Activated CD4-positive, alpha-beta T cell treated with anti-CD3 and anti-CD28 coated beads, Interleukin-10, Interleukin-2, amounts not matched to agents 100 ng/mL and 50 ng/mL, durations not matched to agents 16 hours and 8 hours (primary cell): ENCODE measurements at regions not wholly inside any gene's neighbourhood (a gene's known extent, or its start where the extent isn't known, plus 50 kb on each side); places are given as distances from the start of the nearest gene placed in this dataset.
"Not testable (repeated sequence)": the region's sequence is repeated elsewhere in the genome, so short reads cannot be mapped to it uniquely, and the experiment has no call there.

Source experiments
- DNase-seq: peaks from one replicate; pipeline ENCODE4 v3.0.0-alpha.2; 2020

DNA sequence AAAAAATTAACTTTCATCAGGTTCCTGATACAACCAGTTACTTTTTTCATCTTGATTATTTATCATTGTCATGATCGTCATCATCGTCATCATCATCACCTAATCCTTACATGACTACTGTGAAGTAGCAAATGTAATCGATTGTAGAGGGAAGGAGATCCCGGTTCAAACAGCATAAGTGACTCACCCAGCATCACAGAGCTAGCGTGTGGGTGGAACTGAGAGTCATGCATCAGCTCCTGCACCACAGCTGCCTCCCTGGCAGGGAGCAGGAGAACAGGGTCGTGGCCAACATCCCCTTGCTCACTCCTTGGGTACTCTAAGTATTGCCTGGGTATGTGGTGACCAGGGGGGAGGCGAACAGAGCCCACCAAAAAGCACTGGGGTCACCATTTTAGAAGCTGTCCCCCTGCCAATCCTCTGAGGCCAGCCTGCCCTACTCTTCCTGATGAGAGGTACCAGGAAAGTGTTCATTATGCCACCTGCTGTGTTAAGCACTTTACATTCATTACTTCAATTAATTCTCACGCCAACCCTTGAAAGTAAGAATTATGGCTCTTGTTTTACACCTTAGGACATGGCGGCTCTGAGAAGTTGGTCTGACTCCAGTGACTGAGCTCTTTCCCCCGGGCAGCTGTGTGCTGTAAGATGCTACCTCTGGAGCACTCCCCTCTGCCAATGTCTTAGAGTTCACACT lies 425.2 kb downstream of the CD83 start:
- DNase-seq, result peak; percentile 76

DNA sequence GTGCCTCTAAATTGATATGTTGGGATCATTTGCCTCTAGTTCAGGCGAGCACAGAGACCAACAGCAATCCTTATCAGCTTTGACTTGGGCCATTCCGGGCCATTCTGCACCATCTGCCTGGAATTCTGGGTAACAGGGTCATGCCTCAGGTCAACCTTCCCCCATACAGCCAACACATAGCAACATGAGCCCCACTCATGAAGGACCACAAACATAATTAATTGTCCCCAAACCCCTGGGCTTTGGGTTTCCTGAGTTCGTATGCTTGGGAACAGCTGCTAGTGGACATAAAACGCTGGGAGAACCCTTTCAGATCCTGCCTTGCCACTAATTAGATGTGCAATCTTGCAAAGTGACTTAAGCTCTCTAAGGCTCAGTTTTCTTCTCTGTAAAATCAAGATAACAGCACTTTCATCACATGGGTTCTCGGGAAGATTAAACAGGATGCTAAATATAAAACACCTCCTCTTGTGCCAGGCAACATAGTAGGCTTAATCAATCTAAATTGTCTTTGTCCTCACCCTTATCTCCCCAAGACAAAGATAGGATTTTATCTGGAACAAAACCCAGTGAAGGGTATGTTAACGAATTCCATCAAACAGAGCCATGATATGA lies 426.5 kb downstream of the CD83 start:
- DNase-seq, result no peak

DNA sequence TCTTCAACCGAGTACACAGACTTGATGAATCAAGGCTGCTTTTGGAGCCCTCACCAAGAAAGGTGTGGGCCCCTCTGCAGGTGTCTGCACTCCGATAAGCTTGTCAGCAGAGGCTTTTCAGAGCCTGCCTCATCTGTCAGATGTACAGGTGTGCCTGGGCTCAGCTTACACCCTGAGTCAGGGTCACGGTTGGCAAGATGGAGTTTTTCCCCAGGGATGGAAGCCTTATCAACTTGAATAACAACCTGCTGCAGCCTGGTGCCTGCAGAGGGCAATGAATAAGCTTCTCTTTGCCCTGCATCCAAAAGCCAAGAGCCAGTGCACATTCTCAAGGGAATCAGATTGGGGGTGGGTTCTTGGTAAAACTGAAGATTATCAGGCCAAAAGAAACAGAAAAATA lies 427.1 kb downstream of the CD83 start:
- no peak for DNase-seq

DNA sequence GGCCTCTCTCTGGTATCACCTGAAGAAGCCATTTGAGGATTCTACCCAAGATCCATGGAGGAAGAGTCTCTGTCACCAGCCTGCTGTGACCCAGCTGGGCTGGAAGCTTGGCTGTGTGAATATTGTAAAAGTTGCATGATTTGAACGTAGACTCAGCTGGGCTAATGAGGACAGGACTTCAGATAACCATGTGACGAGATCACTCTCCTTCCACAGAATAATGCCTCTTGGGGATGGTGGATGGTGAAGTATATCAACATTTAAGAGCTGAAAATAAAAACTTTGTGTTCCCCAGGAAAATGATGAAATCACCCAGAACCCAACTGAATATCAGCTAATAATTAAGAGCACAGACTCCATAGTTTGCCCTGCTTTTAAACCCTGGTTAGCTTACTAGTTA lies 427.9 kb downstream of the CD83 start:
- no peak for DNase-seq

DNA sequence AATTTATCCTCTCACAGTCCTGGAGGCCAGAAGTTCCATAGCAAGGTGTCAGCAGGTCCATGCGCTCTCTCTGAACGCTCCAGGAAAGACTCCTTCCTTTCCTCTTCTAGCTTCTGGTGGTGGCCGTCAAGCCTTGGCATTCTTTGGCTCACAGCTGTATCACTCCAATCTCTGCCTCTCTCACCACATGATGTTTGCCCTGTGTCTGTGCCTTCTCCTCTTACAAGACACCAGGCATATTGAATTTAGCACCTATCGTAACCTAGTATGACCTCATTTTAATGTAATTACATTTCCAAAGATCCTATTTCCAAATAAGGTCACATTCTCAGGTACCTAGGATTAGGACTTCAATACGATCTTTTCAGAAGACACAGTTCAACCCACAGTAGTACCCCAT lies 428.5 kb downstream of the CD83 start:
- no peak for DNase-seq

- no peak for DNase-seq
Observed at GRCh38 chr6:14547284-14547998, 429.9 kb downstream of the CD83 start.

DNA sequence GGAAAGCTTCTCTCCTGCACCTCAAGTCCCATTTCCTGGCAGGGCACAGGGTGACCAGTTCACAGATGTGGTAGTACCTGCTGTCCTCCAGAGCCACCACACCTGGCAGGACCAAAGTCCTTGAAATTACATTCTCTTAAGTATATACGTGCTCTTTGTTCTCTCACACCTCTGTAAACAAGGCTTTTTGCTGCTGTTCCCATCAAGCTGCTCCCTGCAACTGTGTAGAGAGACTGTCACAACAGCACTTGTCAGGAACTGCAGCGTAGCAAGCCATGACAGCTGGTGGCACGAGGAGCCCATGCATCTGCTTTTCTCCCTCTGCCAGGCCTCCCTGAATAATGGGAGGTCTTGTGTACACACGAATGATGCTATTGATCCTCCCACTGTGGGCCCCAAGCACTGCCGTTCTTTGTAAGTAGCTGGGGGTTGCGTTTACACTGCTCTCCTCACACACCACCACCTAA lies 431.8 kb downstream of the CD83 start:
- no peak for DNase-seq

- DNase-seq, result no peak
Observed at GRCh38 chr6:14549871-14550270, 432.3 kb downstream of the CD83 start.

GRCh38 chr6:14550410-14550809 lies 432.8 kb downstream of the CD83 start:
- DNase-seq, result no peak

- no peak for DNase-seq
Observed at GRCh38 chr6:14550822-14551221, 433.2 kb downstream of the CD83 start.

GRCh38 chr6:14551601-14552000 lies 434.0 kb downstream of the CD83 start:
- not testable (repeated sequence) for DNase-seq

- no peak for DNase-seq
Observed at GRCh38 chr6:14552891-14553290, 435.3 kb downstream of the CD83 start.

- no peak for DNase-seq
Observed at GRCh38 chr6:14553515-14553914, 435.9 kb downstream of the CD83 start.

- no peak for DNase-seq
Observed at GRCh38 chr6:14555804-14556203, 438.2 kb downstream of the CD83 start.

DNA sequence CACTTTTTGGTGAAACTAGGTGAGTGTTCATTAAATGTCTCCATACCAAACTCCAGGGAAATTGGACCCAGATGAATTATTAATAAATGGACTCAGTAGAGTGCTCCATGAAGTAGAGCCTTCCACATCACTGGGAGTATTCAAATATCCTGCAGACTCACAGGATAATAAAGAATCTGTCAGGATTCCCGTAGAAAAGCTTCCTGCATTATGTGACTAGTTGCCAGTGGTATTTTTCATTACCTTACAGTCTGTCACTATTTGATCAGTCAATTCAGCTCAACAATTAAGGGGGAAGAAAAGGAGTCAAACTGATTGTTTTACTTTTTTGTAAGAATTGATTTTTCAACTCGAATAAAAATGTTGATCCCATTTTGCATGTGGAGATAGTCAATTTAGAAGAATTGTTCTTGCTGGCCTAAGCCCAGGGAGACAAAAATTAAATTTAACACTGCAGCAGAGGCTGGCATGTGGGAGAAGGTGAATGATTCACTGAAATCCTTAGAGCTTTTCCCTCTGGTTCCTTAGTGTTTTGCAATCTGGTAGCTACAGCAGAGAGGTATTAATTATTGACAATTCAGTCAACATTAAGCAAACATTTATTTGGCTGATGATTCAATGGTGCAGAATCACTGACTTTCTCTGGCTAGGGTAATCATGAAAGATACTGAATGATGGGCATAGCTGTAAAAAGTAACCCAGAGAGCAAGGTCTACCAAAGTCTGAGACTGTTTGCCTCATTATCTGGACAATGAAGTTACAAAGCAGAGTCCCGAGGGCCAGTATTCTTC lies 442.4 kb downstream of the CD83 start:
- no peak for DNase-seq

DNA sequence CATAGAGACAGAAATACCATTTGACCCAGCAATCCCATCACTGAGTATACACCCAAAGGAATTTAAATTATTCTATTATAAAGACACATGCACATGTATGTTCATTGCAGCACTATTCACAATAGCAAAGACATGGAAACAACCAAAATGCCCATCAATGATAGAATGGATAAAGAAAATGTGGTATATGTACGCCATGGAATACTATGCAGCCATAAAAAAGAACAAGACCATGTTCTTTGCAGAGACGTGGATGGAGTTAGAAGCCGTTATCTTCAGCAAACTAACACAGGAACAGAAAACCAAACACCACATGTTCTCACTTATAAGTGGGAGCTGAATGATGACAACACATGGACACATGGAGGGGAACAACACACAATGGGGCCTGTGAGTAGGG lies 444.0 kb downstream of the CD83 start:
- DNase-seq, result not testable (repeated sequence)

DNA sequence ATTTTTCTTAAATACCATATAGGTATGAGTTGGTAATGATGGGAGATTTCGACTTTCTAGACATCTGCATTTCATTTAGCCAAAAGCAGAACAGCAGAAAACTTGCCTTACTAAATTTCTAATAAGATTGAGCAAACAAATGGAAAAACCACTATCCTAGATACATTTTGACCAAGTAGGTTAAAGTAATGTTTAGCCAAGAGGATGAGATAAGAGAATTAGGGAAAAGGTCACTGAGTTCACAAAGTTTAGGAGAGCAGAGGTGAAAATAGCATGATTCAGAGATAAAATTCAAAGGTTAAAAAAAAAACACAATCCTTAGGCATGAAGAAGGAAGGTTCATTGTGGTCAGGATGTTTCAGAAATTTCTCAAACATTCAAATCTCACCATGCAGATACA lies 450.3 kb downstream of the CD83 start:
- DNase-seq, result no peak

- no peak for DNase-seq
Observed at GRCh38 chr6:14569394-14569793, 451.8 kb downstream of the CD83 start.

DNA sequence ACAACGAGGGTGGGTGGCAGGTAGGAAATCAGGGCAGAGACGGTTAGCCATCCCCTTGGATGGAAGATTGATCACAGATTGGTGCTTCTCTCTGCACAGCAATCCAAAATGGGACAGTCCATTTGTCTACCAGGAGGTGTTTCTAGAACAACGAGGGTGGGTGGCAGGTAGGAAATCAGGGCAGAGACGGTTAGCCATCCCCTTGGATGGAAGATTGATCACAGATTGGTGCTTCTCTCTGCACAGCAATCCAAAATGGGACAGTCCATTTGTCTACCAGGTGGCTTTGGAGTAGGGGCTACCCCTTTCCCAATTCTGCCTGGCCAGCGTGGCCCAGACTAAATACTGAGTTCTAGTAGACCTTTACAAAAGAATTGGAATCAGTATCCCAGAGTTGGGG lies 452.3 kb downstream of the CD83 start:
- not testable (repeated sequence) for DNase-seq

DNA sequence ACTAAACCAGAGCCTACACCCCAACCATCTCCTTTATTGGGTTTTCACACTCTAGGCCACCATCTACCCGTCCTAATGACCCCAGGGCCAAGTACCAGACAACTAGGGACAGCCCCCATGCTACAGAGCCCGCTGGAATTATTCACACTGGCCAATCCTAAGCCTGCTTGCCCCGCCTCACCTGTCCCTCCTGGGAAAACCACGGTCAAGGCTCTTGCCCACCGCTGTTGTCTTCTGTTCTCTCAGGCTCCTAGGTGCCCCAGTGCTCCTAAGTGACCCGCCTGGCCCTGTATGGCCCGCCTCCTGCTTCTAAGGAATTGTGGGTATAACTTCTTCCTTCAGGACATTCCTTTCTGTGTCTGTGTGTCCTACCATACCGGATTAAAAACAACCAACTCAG lies 453.4 kb downstream of the CD83 start:
- no peak for DNase-seq

- no peak for DNase-seq
Observed at GRCh38 chr6:14571746-14572145, 454.2 kb downstream of the CD83 start.

- DNase-seq, result no peak
Observed at GRCh38 chr6:14573267-14573666, 455.7 kb downstream of the CD83 start.

DNA sequence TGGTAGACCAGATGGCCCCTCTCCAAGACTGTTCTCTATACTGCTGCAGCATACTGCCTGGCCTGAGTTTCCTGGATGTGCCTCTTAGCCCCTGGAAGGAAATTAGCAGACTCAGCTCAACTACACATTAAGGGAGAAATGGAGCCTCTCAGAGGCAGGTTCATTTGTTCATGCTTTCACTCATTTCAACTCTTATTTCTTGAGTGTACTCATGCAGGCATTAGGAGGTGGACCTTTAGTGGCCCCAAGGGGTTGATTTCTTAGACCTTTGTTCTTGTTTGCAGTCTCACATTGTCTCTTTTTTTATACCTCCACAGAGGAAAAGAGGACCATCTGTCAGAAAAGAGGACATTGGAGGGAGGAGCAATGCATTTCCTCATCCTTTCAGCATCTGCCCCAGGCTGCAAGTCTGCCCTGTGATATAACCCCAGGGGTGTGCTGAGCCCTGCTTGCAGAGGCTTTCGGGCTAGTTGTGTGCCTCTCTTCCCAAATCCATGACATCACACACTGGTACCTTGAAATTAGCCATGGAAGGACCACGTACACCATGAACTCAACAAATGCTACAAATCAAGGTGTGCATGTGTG lies 456.2 kb downstream of the CD83 start:
- no peak for DNase-seq
